ENCODE measurements at regions not wholly inside any gene's neighbourhood (a gene's known extent, or its start where the extent isn't known, plus 50 kb on each side); places are given as distances from the start of the nearest gene placed in this dataset.
"Not testable (repeated sequence)": the region's sequence is repeated elsewhere in the genome, so short reads cannot be mapped to it uniquely, and the experiment has no call there.

DNA sequence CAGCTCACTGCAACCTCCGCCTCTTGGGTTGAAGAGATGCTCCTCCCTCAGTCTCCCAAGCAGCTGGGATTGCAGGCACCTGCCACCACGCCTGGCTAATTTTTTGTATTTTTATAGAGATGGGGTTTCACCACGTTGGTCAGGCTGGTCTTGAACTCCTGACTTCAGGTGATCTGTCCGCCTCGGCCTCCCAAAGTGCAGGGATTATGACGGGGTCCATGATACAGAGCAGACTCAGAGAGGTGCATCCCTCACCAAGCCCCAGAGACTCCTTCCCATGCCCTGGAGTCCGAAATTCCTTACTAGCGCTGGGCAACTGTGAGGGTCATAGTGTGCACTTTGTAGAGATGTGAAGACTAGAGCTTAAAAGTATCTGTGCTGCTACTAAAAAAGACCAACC is 99.8 kb upstream of the IRX4 start:
- POLR2A ChIA-PET; H3K4me3 Mint-ChIP-seq; DNase-seq; H3K4me1 Mint-ChIP-seq; ATAC-seq; H3K9me3 Mint-ChIP-seq (ENCODE audit: low read depth); CTCF ChIA-PET; H3K36me3 Mint-ChIP-seq (ENCODE audit: low read depth); H3K27ac Mint-ChIP-seq; intact Hi-C loops (cut with DNase I, micrococcal nuclease): not testable (repeated sequence)
- H3K27me3 Mint-ChIP-seq, result peaks cover 25% of the 10 kb centered on the region

DNA sequence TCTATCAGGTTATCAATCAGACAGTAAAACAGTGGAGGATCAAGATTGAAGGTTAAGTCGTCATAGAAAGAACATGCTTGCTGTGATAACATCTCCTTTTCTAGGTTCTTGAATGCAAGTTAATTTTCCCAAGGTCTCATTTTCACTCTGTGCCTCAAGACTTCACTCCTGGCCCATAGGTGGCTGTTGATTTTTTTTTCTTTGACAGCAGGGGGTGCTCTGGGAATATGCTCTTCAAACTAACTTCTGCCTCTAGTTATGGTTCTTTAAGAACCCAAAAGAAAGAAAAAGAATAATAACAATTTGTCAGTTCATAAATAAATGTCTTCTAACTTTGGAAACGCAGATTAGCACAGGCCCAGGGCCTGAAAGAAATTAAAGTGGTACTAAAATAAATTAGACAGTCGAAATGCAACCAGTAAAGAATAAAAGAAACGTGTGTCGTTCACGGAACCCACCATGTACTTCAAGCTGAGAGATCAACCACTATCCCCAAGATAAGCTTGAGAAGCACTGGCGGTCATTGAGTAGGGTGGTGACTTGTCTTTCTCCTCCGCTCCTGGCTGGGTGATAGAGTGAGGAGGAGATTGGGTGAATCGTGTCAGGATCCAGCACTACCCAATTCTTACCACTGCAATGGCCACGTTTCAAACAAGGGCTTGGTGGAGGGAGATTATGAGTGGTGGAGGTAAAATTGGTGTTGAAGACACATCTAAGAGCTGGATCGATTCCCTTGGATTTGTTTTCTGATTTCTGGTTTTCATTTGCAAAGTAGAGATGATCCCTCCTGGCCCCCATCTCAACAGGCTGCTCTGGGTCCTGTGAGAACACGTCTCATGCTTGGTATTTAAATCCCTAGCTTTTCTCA is 93.4 kb upstream of the IRX4 start:
- H3K9me3 Mint-ChIP-seq (ENCODE audit: low read depth), result no peaks in the 10 kb centered on the region
- ChIA-PET CTCF (no interaction called here), POLR2A (no interaction called here)
- no peak for ATAC-seq
- no peaks in the 10 kb centered on the region for H3K36me3 Mint-ChIP-seq (ENCODE audit: low read depth)
- H3K27me3 Mint-ChIP-seq, result peaks cover 26% of the 10 kb centered on the region
- no peak overlapping the region for H3K27ac Mint-ChIP-seq
- DNase-seq, result no peak
- intact Hi-C loops (cut with DNase I, micrococcal nuclease), result no loop called here
- no peak overlapping the region for H3K4me3 Mint-ChIP-seq
- no peaks in the 10 kb centered on the region for H3K4me1 Mint-ChIP-seq

DNA sequence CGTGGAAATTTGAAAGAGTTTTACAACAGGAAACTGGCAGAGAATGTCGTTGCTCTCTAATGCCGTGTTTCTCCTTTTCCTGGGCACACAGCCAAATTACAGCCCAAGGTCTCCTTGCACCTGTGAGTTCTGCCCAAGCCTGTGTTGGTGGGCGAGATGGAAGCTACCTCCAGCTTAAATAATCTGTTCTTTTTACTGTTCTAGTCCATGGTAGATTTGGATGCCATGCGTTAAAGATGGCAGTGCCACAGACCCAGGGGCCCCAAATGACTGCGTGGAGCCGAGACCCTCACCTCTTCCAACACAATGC is 92.6 kb upstream of the IRX4 start:
- H3K4me1 Mint-ChIP-seq, result no peaks in the 10 kb centered on the region
- no peak overlapping the region for H3K27ac Mint-ChIP-seq
- intact Hi-C loops (cut with DNase I, micrococcal nuclease), result no loop called here
- ATAC-seq (no peak), DNase-seq (no peak)
- no peaks in the 10 kb centered on the region for H3K9me3 Mint-ChIP-seq (ENCODE audit: low read depth)
- H3K4me3 Mint-ChIP-seq, result no peak overlapping the region
- H3K36me3 Mint-ChIP-seq (ENCODE audit: low read depth), result no peaks in the 10 kb centered on the region
- ChIA-PET CTCF (no interaction called here), POLR2A (no interaction called here)
- H3K27me3 Mint-ChIP-seq, result peaks cover 24% of the 10 kb centered on the region

DNA sequence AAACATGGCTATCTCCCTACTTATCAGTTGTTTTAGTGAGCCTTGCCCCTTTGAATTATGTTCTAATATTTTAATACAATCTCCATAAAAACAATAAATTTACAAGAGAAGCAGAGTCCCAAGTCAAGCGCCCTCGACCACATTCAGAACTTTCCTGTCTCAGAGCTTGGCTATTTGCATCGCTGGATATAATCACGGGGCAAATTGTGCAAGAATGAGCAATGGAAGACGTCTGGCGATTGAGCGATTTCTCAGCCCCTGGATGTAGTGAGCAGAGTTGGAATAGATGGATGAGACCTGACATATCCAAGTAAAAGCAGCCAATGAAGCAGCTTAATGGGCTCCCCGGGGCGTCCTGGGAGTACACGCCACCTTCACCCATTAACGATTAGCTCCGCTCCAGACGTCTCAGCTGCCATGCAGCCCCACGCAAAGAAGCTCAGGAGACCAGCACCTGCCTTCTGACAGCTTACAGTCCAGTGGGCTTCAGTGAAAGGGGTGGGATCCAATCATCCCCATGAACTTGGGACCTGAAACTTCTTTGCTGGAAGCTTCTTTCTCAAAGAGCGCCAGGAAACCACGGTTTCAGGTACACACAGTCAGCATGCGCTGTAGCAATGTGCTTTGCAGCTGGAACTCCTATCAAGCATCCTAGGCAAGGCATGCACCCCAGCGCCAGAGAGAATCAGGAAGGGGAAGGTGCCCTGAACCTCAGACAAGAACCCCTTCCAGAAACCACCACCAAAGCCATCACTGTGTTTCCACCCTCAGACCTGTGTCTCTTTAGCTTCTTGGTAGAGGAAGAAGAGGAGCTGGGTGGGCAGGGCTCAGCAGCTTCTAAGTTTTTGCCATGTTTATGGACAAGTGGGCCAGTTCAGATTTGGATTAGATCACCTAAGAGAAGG is 92.0 kb upstream of the IRX4 start:
- no peaks in the 10 kb centered on the region for H3K4me1 Mint-ChIP-seq
- CTCF ChIA-PET, result no interaction called here
- POLR2A ChIA-PET, result no interaction called here
- no peak for ATAC-seq
- no peak for DNase-seq
- intact Hi-C loops (cut with DNase I, micrococcal nuclease), result no loop called here
- peaks cover 23% of the 10 kb centered on the region for H3K27me3 Mint-ChIP-seq
- H3K9me3 Mint-ChIP-seq (ENCODE audit: low read depth), result no peaks in the 10 kb centered on the region
- no peak overlapping the region for H3K27ac Mint-ChIP-seq
- H3K4me3 Mint-ChIP-seq, result no peak overlapping the region
- H3K36me3 Mint-ChIP-seq (ENCODE audit: low read depth), result no peaks in the 10 kb centered on the region

DNA sequence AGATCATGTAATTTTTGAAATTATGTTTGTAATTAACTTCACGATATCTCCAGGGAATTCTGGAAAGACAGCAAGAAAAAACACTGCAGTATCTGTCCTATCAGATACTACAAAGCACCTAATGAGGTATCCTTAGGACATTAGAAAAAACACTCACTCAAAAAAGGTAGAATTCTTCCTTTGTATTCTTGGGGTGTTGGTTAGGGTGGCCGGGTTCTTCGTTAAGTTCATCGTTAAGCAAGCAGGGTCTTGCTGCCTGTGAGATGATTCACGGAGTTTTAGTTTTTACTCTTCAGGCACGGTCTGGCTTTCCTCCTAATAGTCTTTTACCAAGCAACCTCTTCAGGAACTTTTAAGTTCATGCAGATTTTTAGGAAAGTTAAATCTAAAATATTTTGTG is 91.4 kb upstream of the IRX4 start:
- ATAC-seq (no peak), DNase-seq (no peak)
- Mint-ChIP-seq H3K9me3 (ENCODE audit: low read depth) (no peaks in the 10 kb centered on the region), H3K36me3 (ENCODE audit: low read depth) (no peaks in the 10 kb centered on the region), H3K27me3 (peaks cover 22% of the 10 kb centered on the region), H3K27ac (no peak overlapping the region), H3K4me3 (no peak overlapping the region), H3K4me1 (no peaks in the 10 kb centered on the region)
- ChIA-PET POLR2A (no interaction called here), CTCF (no interaction called here)
- intact Hi-C loops (cut with DNase I, micrococcal nuclease), result no loop called here

DNA sequence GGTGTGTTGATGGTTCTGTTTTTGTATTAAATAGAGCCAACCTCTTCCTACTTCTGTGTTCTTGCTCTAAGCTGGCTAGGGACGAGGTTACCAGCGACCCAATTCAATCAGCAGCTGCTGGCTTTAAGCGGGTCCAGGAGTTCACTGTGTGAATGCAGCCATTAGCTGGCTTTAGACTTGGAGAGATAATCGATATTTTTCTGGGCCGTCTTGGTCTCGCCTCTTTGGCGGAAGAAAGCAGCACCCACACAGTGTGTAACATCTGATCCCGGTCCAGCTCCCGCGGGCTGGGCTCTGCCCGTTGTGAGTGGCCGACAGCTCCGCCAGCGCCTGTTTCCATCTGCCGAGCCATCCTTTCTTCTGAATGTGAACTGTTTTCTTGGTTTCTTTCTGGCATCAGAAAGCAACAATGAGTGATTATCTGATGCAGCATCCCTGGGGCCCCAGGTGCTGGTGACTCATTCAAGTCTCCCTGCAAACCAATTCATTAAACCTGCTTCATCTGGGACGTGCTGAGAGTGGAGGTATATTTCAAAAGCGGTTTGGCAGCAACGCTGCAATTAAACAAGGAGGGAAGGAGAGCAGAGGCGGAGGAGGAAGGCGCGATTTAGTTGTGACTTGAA is 90.8 kb upstream of the IRX4 start:
- Mint-ChIP-seq H3K4me1 (no peaks in the 10 kb centered on the region), H3K27ac (no peak overlapping the region), H3K27me3 (peaks cover 20% of the 10 kb centered on the region), H3K9me3 (ENCODE audit: low read depth) (no peaks in the 10 kb centered on the region), H3K36me3 (ENCODE audit: low read depth) (no peaks in the 10 kb centered on the region), H3K4me3 (no peak overlapping the region)
- intact Hi-C loops (cut with DNase I, micrococcal nuclease), result no loop called here
- POLR2A ChIA-PET, result no interaction called here
- CTCF ChIA-PET, result no interaction called here
- no peak for DNase-seq
- ATAC-seq, result no peak

DNA sequence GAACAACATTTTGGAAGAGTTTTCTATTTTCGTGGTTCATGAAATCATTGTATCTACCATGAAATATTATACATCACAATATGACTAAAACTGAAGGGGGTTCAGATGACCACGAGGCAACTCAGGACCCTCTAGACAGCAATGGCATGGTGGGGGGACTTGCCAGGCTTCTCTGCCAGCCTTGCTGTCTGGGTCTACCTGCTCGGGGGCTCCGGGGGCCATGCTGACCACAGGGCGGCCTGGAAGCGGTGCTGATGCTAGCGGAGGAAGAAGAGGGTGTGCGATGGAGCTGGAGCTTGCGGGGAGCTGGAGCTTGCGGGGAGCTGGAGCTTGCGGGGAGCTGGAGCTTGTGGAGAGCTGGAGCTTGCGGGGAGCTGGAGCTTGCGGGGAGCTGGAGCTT is 89.2 kb upstream of the IRX4 start:
- CTCF ChIA-PET, result no interaction called here

DNA sequence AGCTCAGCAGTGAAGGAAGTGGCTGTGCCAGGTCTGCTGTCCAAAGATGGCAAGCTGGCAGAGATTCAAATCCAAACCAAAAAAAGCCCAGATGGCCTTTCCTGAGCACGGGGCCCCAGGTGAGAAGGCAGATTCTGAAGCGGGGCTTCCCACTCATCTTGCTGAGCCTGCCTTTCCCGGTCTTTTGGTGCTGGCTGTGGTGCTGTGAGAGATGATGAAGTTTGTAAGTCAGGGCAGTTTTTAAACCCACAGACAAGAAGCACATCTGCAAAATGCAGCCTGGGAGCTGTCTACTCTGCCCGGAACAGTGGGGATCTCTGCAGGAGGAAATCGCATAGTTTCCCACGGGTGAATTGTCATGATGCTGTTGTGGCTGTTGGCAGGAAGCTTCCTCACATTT is 85.0 kb upstream of the IRX4 start:
- no peak overlapping the region for H3K27ac Mint-ChIP-seq
- no peak for DNase-seq

More for the DNA sequence above, 89.2 kb upstream of the IRX4 start:
- POLR2A ChIA-PET, result no interaction called here
- ATAC-seq (no peak), DNase-seq (no peak)
- no peaks in the 10 kb centered on the region for H3K4me1 Mint-ChIP-seq
- H3K27ac Mint-ChIP-seq, result no peak overlapping the region
- H3K9me3 Mint-ChIP-seq (ENCODE audit: low read depth), result no peaks in the 10 kb centered on the region
- H3K27me3 Mint-ChIP-seq, result peaks cover 14% of the 10 kb centered on the region
- H3K4me3 Mint-ChIP-seq, result no peak overlapping the region
- intact Hi-C loops (cut with DNase I, micrococcal nuclease), result no loop called here
- H3K36me3 Mint-ChIP-seq (ENCODE audit: low read depth), result no peaks in the 10 kb centered on the region

DNA sequence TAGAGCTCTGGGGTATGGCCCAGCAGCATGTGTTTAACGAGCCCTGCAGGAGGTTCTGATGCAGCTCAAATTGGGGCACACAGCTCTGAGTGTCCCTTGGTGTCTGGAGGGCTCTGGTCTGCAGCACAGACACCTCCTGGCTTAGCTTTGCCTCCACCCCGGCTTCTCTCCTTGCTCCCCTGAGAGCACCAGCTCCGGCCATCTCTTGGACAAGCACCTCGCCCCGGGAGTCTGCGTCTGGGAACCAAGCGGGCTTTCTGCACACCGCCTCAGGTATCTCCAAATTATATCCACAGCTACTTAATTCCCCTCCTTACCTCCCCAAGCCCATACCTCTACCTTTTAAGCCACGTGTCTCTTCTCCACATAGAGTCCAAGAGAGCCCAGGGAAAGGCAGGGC is 83.7 kb upstream of the IRX4 start:
- ChIA-PET POLR2A (no interaction called here), CTCF (no interaction called here)
- ATAC-seq, result no peak
- no peaks in the 10 kb centered on the region for H3K36me3 Mint-ChIP-seq (ENCODE audit: low read depth)
- H3K27ac Mint-ChIP-seq, result no peak overlapping the region
- DNase-seq, result no peak
- no peaks in the 10 kb centered on the region for H3K4me1 Mint-ChIP-seq
- intact Hi-C loops (cut with DNase I, micrococcal nuclease), result no loop called here
- peaks cover 9% of the 10 kb centered on the region for H3K27me3 Mint-ChIP-seq
- no peak overlapping the region for H3K4me3 Mint-ChIP-seq
- no peaks in the 10 kb centered on the region for H3K9me3 Mint-ChIP-seq (ENCODE audit: low read depth)

More for the DNA sequence above, 85.0 kb upstream of the IRX4 start:
- no peak for ATAC-seq
- Mint-ChIP-seq H3K9me3 (ENCODE audit: low read depth) (no peaks in the 10 kb centered on the region), H3K27me3 (peaks cover 3% of the 10 kb centered on the region), H3K36me3 (ENCODE audit: low read depth) (no peaks in the 10 kb centered on the region), H3K4me3 (no peak overlapping the region), H3K4me1 (no peaks in the 10 kb centered on the region)
- POLR2A ChIA-PET, result no interaction called here
- intact Hi-C loops (cut with DNase I, micrococcal nuclease), result no loop called here
- CTCF ChIA-PET, result no interaction called here

DNA sequence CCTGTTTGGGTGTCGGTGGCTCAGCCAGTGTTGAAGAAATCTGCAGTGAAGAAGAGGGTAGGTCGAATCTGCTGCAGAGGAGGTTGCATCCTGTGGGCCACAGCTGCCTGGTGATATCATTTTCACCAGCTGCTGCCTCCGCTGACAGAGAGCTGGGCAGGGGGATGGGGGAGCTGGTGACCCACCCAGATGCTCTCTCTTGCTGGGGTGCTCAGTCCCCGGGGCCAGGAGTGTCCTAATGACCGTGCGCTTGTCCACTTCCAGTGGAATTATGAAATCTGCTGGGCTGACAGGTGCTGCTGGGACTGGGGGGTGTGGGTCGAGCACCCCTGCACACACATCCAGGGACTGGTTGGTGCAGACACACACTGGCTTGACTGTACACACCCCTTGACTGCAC is 83.2 kb upstream of the IRX4 start:
- Mint-ChIP-seq H3K36me3 (ENCODE audit: low read depth) (no peaks in the 10 kb centered on the region), H3K27ac (no peak overlapping the region), H3K9me3 (ENCODE audit: low read depth) (no peaks in the 10 kb centered on the region), H3K4me1 (no peaks in the 10 kb centered on the region), H3K4me3 (no peak overlapping the region), H3K27me3 (peaks cover 9% of the 10 kb centered on the region)
- ChIA-PET POLR2A (no interaction called here), CTCF (no interaction called here)
- no peak for DNase-seq
- no peak for ATAC-seq
- intact Hi-C loops (cut with DNase I, micrococcal nuclease), result no loop called here

DNA sequence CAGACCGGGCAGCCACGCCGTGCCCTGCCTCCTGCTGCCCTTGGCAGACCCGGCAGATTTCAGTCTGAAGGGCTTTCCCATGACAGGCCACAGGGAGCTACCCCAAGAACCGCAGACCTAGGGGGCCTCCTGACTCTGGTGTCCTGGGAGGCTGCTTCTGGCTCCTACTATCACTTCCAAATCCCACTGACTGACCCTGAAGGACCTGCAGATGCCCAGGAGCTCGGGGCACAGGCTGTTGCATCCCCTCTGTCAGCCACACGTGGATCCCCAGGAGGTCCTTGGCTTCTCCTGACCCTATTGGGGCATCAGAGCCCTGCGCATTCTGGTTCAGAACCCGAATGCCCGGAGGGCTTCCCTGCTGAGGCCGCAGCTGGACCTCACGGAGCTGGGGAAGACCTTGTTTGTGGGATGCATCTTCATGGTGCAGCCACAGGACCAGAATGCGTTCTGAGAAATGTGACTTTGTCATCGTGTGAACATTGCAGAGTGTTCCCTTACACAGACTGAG is 81.3 kb upstream of the IRX4 start:
- no peaks in the 10 kb centered on the region for H3K36me3 Mint-ChIP-seq (ENCODE audit: low read depth)
- ChIA-PET CTCF (no interaction called here), POLR2A (no interaction called here)
- no peak overlapping the region for H3K4me3 Mint-ChIP-seq
- no peaks in the 10 kb centered on the region for H3K4me1 Mint-ChIP-seq
- ATAC-seq (no peak), DNase-seq (no peak)
- H3K27me3 Mint-ChIP-seq, result peaks cover 9% of the 10 kb centered on the region
- intact Hi-C loops (cut with DNase I, micrococcal nuclease), result no loop called here
- no peaks in the 10 kb centered on the region for H3K9me3 Mint-ChIP-seq (ENCODE audit: low read depth)
- H3K27ac Mint-ChIP-seq, result no peak overlapping the region

DNA sequence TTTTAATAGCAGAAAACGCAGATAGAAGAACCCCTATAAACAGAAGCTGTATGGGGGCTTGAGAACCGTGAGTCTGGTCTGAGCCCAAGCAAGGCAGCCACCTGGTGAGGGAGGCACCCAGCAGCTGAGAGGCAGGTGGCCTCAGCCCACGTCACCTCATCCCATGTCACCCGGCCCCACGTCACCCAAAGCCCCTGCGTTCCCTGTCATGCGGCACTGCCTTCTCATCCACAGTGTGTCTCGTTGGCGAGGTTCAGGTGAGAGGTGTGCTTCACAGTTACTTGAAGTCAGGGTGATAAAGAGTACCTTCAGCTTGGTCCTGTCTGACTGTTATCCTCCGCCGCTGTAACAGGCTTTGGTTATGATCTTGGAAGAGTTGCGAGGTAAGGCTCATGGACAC is 80.6 kb upstream of the IRX4 start:
- ATAC-seq, result no peak
- ChIA-PET POLR2A (no interaction called here), CTCF (no interaction called here)
- no peak overlapping the region for H3K4me3 Mint-ChIP-seq
- peaks cover 9% of the 10 kb centered on the region for H3K27me3 Mint-ChIP-seq
- no peak for DNase-seq
- no peaks in the 10 kb centered on the region for H3K4me1 Mint-ChIP-seq
- H3K36me3 Mint-ChIP-seq (ENCODE audit: low read depth), result no peaks in the 10 kb centered on the region
- H3K27ac Mint-ChIP-seq, result no peak overlapping the region
- H3K9me3 Mint-ChIP-seq (ENCODE audit: low read depth), result no peaks in the 10 kb centered on the region
- intact Hi-C loops (cut with DNase I, micrococcal nuclease), result no loop called here

Measured in activated CD4-positive, alpha-beta T cell treated with anti-CD3 and anti-CD28 coated beads for 36 hours (primary cell).